HCT116 (cell line): ENCODE measurements at regions not wholly inside any gene's neighbourhood (a gene's known extent, or its start where the extent isn't known, plus 50 kb on each side); places are given as distances from the start of the nearest gene placed in this dataset.

Experiments used
- ATAC-seq: fragments of 200-7000 bp; cut with Tn5 transposase; 2 replicates; pipeline ENCODE4 v1.9.1; 2020; ENCODE audit warnings: mild to moderate bottlenecking, moderate library complexity
- BruUV-seq: library from RNA; stranded (reverse); fragments of 400-500 nt; replicated peaks from 2 replicates; lab custom pipeline; 2021; lab: Mats Ljungman, UMichigan
- CTCF ChIA-PET: fragments of 300-600 bp; sonication (Branson Sonifier 250); formaldehyde crosslinking; loops from one replicate; lab custom pipeline; 2021; ENCODE audit warnings: antibody characterized with exemption; lab: Charles Lee
- POLR2A ChIA-PET: fragments of 300-600, 350-600 bp; sonication (Branson Sonifier 250); formaldehyde crosslinking; loops from one replicate; lab custom pipeline; 2021; ENCODE audit warnings: antibody characterized with exemption; lab: Charles Lee
- RAD21 ChIA-PET, 2 experiments: fragments of 300-600 bp; sonication (Branson Sonifier 250); formaldehyde crosslinking; loops; one replicate each; lab custom pipeline; 2023; ENCODE audit warnings: low total read pairs in 2 of 2; ENCODE audit not compliant: uncharacterized antibody in 2 of 2, unreplicated experiment in 2 of 2, low non-redundant PET in 1 of 2; lab: Charles Lee
- DNase-seq: peaks from one replicate; pipeline ENCODE4 v3.0.0-alpha.2; 2010; ENCODE audit warnings: low read depth, low spot score
- H2AFZ ChIP-seq: fragments of 200-600 bp; shearing (Covaris generic), sonication (generic); 2 replicates; pipeline ENCODE4 v1.6.1; 2017; ENCODE audit warnings: low read depth, mixed run types, mixed read lengths, antibody characterized with exemption, low read length; ENCODE audit not compliant: poor library complexity, severe bottlenecking
- H3K27ac ChIP-seq: 2 replicates; pipeline ENCODE4 v1.5.1; 2012; ENCODE audit warnings: low read depth, low read length
- H3K27me3 ChIP-seq: fragments of 200-600 bp; sonication (generic); 2 replicates; pipeline ENCODE4 v1.6.1; 2016; ENCODE audit warnings: mixed run types, low read length, mixed read lengths; ENCODE audit not compliant: insufficient read depth
- H3K36me3 ChIP-seq, 2 experiments: fragments of 200-500 bp in 1 of 2; fragments of 200-600 bp in 1 of 2; sonication (Bioruptor generic) in 1 of 2; sonication (generic) in 1 of 2; 2 replicates each; pipeline versions ENCODE4 v1.5.1 to v1.6.1; 2014 to 2016; ENCODE audit warnings: low read length in 2 of 2, inconsistent platforms in 1 of 2, mixed read lengths in 1 of 2, mixed run types in 1 of 2; ENCODE audit not compliant: insufficient read depth in 2 of 2, control insufficient read depth in 1 of 2
- H3K4me1 ChIP-seq, 2 experiments: fragments of 200-600 bp in 1 of 2; sonication (generic) in 1 of 2; 2 replicates each; pipeline versions ENCODE4 v1.5.1 to v1.6.1; 2012 to 2017; ENCODE audit warnings: low read length in 2 of 2, inconsistent platforms in 1 of 2, mild to moderate bottlenecking in 1 of 2, mixed read lengths in 1 of 2, mixed run types in 1 of 2, moderate library complexity in 1 of 2; ENCODE audit not compliant: insufficient read depth in 2 of 2, control insufficient read depth in 1 of 2
- H3K4me2 ChIP-seq: fragments of 200-600 bp; sonication (generic); 2 replicates; pipeline ENCODE4 v1.6.1; 2017; ENCODE audit warnings: mixed run types, low read length, mixed read lengths
- H3K4me3 ChIP-seq, 2 experiments: fragments of 200-600 bp in 1 of 2; sonication (generic) in 1 of 2; replicated peaks in 1 of 2; 2 replicates each; pipeline ENCODE4 v1.5.1; 2011 to 2016; ENCODE audit warnings: low read length in 2 of 2, control low read depth in 1 of 2, low read depth in 1 of 2, mild to moderate bottlenecking in 1 of 2, mixed read lengths in 1 of 2, mixed run types in 1 of 2
- H3K79me2 ChIP-seq: fragments of 200-600 bp; sonication (generic); 2 replicates; pipeline ENCODE4 v1.6.1; 2017; ENCODE audit warnings: mild to moderate bottlenecking, mixed run types, low read length, moderate library complexity, mixed read lengths; ENCODE audit not compliant: insufficient read depth
- H3K9ac ChIP-seq: fragments of 200-600 bp; sonication (generic); 2 replicates; pipeline ENCODE4 v1.6.1; 2016; ENCODE audit warnings: low read length, mixed read lengths
- H3K9me2 ChIP-seq: fragments of 200-600 bp; sonication (generic), shearing (Covaris generic); 2 replicates; pipeline ENCODE4 v1.6.1; 2017; ENCODE audit warnings: mixed run types, mild to moderate bottlenecking, moderate library complexity; ENCODE audit not compliant: insufficient read depth
- H3K9me3 ChIP-seq, 2 experiments: fragments of 200-500 bp in 1 of 2; fragments of 200-600 bp in 1 of 2; sonication (Bioruptor generic) in 1 of 2; sonication (generic) in 1 of 2; 2 replicates each; pipeline ENCODE4 v1.6.1; 2014 to 2017; ENCODE audit warnings: low read length in 2 of 2, mixed read lengths in 2 of 2, inconsistent platforms in 1 of 2, low read depth in 1 of 2, mild to moderate bottlenecking in 1 of 2, mixed run types in 1 of 2, moderate library complexity in 1 of 2; ENCODE audit not compliant: control insufficient read depth in 1 of 2, insufficient read depth in 1 of 2
- H4K20me1 ChIP-seq: fragments of 200-600 bp; sonication (generic), shearing (Covaris generic); 2 replicates; pipeline ENCODE4 v1.6.1; 2017; ENCODE audit warnings: mixed run types, mild to moderate bottlenecking, moderate library complexity; ENCODE audit not compliant: insufficient read depth
- EGR1 ChIP-seq: IDR thresholded peaks from 2 replicates; pipeline ENCODE4 v1.6.1; 2012; ENCODE audit warnings: low read depth
- EZH2 ChIP-seq: fragments of 200-600 bp; sonication (generic); IDR thresholded peaks from 2 replicates; pipeline ENCODE4 v1.6.1; 2017; ENCODE audit warnings: antibody characterized with exemption, mixed run types
- FOSL1 ChIP-seq: IDR thresholded peaks from 2 replicates; pipeline ENCODE4 v1.6.1; 2012; ENCODE audit warnings: low read depth
- RAD21 ChIP-seq: IDR thresholded peaks from 2 replicates; pipeline ENCODE4 v1.6.1; 2012; ENCODE audit warnings: low read depth, mild to moderate bottlenecking
- REST ChIP-seq: IDR thresholded peaks from 2 replicates; pipeline ENCODE4 v1.6.1; 2012; ENCODE audit warnings: low read depth
- SIN3A ChIP-seq: IDR thresholded peaks from 2 replicates; pipeline ENCODE4 v1.6.1; 2012; ENCODE audit warnings: low read depth
- SP1 ChIP-seq: IDR thresholded peaks from 2 replicates; pipeline ENCODE4 v1.6.1; 2012; ENCODE audit warnings: low read depth
- SRF ChIP-seq: IDR thresholded peaks from 2 replicates; pipeline ENCODE4 v1.6.1; 2012; ENCODE audit warnings: low read depth
- TCF7L2 ChIP-seq: IDR thresholded peaks from 2 replicates; pipeline ENCODE4 v1.7.0; 2011; ENCODE audit warnings: borderline replicate concordance, inconsistent platforms; ENCODE audit not compliant: insufficient read depth, insufficient read length; ENCODE audit errors: extremely low read depth
- YY1 ChIP-seq: IDR thresholded peaks from 2 replicates; pipeline ENCODE4 v1.6.1; 2011; ENCODE audit warnings: low read length, low read depth, moderate library complexity, mild to moderate bottlenecking; ENCODE audit not compliant: insufficient replicate concordance; ENCODE audit errors: extremely low read depth
- ZFX ChIP-seq: fragments of 450-650 bp; IDR thresholded peaks from 2 replicates; pipeline ENCODE4 v1.6.1; 2017
- ZNF274 ChIP-seq: fragments of 200-500 bp; sonication (Bioruptor generic); IDR thresholded peaks from 2 replicates; pipeline ENCODE4 v1.6.1; 2014; ENCODE audit warnings: mild to moderate bottlenecking, low read depth, low read length, inconsistent platforms
- intact Hi-C: fragments of 100-400 bp; cut with micrococcal nuclease; formaldehyde crosslinking; loops from 2 replicates; pipeline ENCODE4 v1.10.0; 2022
- TF ChIP-seq, protein P1 (sequence below), 3 experiments: fragments of 200-600 bp in 1 of 3; sonication (generic) in 1 of 3; IDR thresholded peaks in 2 of 3; conservative IDR thresholded peaks in 1 of 3; 2 replicates each; pipeline ENCODE4 v1.5.1; 2012 to 2017; ENCODE audit warnings: low read depth in 2 of 3, low read length in 2 of 3, antibody characterized with exemption in 1 of 3, borderline replicate concordance in 1 of 3, control low read depth in 1 of 3, mild to moderate bottlenecking in 1 of 3, mixed read lengths in 1 of 3, mixed run types in 1 of 3, moderate library complexity in 1 of 3; ENCODE audit not compliant: insufficient read depth in 1 of 3

DNA sequence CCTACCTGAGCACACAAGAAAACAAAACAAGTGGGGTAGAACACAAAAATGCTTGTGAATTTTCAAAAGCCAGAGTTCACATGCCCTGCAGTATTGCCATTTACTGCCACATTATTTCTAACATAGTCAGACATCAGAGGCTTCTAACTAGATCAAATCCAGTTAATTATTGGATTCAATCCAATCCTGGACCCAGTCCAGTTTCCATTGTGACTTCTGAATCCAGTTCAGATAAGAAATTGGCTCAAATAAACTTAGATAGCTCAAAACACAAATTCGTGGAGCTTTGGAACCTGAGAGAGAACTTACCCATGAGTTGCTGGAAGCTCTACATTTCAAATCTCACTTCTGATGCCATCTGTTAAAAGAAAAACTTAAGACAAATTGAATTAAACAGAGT lies 85.2 kb upstream of the ANKEF1 start:
- ChIA-PET CTCF (interaction anchor here (1.5 to 3.8 kb wide), 2 partner anchors 18 to 47 kb away, joined by 8 to 11 read pairs; no protein-coding TSS in a partner anchor), RAD21 (no interaction called here), POLR2A (no interaction called here)
- H3K9me3 ChIP-seq: no peaks in the 10 kb centered on the region
- H3K4me1 ChIP-seq: peaks cover 14 to 16% of the 10 kb centered on the region in 2 experiments; a peak in 3 of 4 replicates
- no peaks in the 10 kb centered on the region for H4K20me1 ChIP-seq
- no peak overlapping the region for H3K4me2 ChIP-seq
- no TSS peak for BruUV-seq
- H2AFZ ChIP-seq: no peak overlapping the region
- no peaks in the 10 kb centered on the region for H3K79me2 ChIP-seq
- no peaks in the 10 kb centered on the region for H3K9me2 ChIP-seq
- H3K27ac ChIP-seq: no peak overlapping the region
- no peak for ATAC-seq
- no peaks in the 10 kb centered on the region for H3K36me3 ChIP-seq
- intact Hi-C loops: no loop called here
- no peak overlapping the region for H3K9ac ChIP-seq
- no peaks in the 10 kb centered on the region for H3K27me3 ChIP-seq
- no peak overlapping the region for H3K4me3 ChIP-seq
- TF ChIP-seq, protein P1, sequence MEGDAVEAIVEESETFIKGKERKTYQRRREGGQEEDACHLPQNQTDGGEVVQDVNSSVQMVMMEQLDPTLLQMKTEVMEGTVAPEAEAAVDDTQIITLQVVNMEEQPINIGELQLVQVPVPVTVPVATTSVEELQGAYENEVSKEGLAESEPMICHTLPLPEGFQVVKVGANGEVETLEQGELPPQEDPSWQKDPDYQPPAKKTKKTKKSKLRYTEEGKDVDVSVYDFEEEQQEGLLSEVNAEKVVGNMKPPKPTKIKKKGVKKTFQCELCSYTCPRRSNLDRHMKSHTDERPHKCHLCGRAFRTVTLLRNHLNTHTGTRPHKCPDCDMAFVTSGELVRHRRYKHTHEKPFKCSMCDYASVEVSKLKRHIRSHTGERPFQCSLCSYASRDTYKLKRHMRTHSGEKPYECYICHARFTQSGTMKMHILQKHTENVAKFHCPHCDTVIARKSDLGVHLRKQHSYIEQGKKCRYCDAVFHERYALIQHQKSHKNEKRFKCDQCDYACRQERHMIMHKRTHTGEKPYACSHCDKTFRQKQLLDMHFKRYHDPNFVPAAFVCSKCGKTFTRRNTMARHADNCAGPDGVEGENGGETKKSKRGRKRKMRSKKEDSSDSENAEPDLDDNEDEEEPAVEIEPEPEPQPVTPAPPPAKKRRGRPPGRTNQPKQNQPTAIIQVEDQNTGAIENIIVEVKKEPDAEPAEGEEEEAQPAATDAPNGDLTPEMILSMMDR (IDR thresholded peaks at IDR 0.05 in 2 of 3, conservative IDR thresholded peaks at IDR 0.05 in 1 of 3; ENCODE audit: borderline replicate concordance in 1 of 3, insufficient read depth in 1 of 3, low read depth in 2 of 3, low read length in 2 of 3): no peak
- no peak for TF ChIP-seq TCF7L2
- TF ChIP-seq YY1: no peak
- DNase-seq: no peak

DNA sequence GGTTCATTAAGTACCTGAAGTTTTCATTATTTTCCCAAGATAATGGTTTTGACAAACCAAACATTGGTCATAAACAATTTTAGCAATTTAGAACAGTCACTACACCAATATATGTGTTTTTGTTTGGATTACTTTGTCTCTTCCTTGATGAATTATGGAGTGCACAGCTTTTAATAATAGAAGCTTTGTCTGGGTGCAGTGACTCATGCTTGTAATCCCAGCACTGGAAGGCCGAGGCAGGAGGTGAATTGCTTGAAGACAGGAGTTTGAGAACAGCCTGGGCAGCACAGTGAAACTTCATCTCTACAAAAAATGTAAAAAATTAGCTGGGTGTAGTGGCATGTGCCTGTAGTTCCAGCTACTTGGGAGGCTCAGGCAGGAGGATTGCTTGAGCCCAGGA lies 89.4 kb upstream of the ANKEF1 start:
- peak; percentile 96 for ATAC-seq
- BruUV-seq: no TSS peak
- TF ChIP-seq RAD21 (no peak), REST (no peak), EZH2 (no peak), EGR1 (no peak), SP1 (no peak), SIN3A (no peak), SRF (no peak), FOSL1 (peak; percentile 48; the same call in 1 of the 2 replicates), ZNF274 (no peak), ZFX (no peak), TCF7L2 (no peak)

More for the DNA sequence above, 89.4 kb upstream of the ANKEF1 start:
- CTCF ChIA-PET: interaction anchor here (0.8 to 1.9 kb wide), 5 partner anchors 11 to 328 kb away, joined by 3 to 7 read pairs (median 4); no protein-coding TSS in a partner anchor
- peaks cover 14 to 16% of the 10 kb centered on the region in 2 experiments; a peak in 3 of 4 replicates for H3K4me1 ChIP-seq
- POLR2A ChIA-PET: interaction anchor here (2.2 kb wide), 1 partner anchor 11 kb away, joined by 7 read pairs; no protein-coding TSS in a partner anchor
- no peaks in the 10 kb centered on the region for H3K27me3 ChIP-seq
- H3K27ac ChIP-seq: no peak overlapping the region
- no peak overlapping the region for H3K4me3 ChIP-seq
- H2AFZ ChIP-seq: peak overlapping the region; percentile 3
- no peaks in the 10 kb centered on the region for H3K79me2 ChIP-seq
- H3K36me3 ChIP-seq: no peaks in the 10 kb centered on the region
- no peaks in the 10 kb centered on the region; the same call in 1 of the 2 replicates for H3K9me2 ChIP-seq
- H3K9me3 ChIP-seq: no peaks in the 10 kb centered on the region
- intact Hi-C loops: no loop called here
- RAD21 ChIA-PET: interaction anchor here in 1 of 2 experiments (0.6 to 0.9 kb wide), 3 partner anchors 19 to 89 kb away, joined by 3 to 4 read pairs (median 3); no protein-coding TSS in a partner anchor
- H3K9ac ChIP-seq: no peak overlapping the region
- H3K4me2 ChIP-seq: peak overlapping the region; percentile 38
- peak; percentile 57 for DNase-seq
- H4K20me1 ChIP-seq: no peaks in the 10 kb centered on the region
